ENCODE measurements at regions not wholly inside any gene's neighbourhood (a gene's known extent, or its start where the extent isn't known, plus 50 kb on each side); places are given as distances from the start of the nearest gene placed in this dataset.

- H3K4me3 ChIP-seq (ENCODE audit: low read depth in 1 of 2, low read length in 1 of 2): no peak overlapping the region
- TF ChIP-seq CTCF (IDR thresholded peaks at IDR 0.05): no peak
- H3K27me3 ChIP-seq: peaks cover 10% of the 10 kb centered on the region
- no peaks in the 10 kb centered on the region for H3K36me3 ChIP-seq
- no peaks in the 10 kb centered on the region for H3K9me3 ChIP-seq
- no peaks in the 10 kb centered on the region for H3K4me1 ChIP-seq (ENCODE audit: control insufficient read depth in 1 of 2, insufficient read depth in 1 of 2, low read depth in 1 of 2, low read length in 1 of 2)
- H3K27ac ChIP-seq: no peak overlapping the region
These were observed 201.7 kb upstream of the HS6ST1 start for GRCh38 chr2:128520340-128520739.

- Histone ChIP-seq H3K4me3 (ENCODE audit: low read depth in 1 of 2, low read length in 1 of 2) (no peak overlapping the region), H3K36me3 (no peaks in the 10 kb centered on the region), H3K9me3 (no peaks in the 10 kb centered on the region), H3K4me1 (ENCODE audit: control insufficient read depth in 1 of 2, insufficient read depth in 1 of 2, low read depth in 1 of 2, low read length in 1 of 2) (no peaks in the 10 kb centered on the region), H3K27ac (no peak overlapping the region), H3K27me3 (peaks cover 10% of the 10 kb centered on the region)
- TF ChIP-seq CTCF (IDR thresholded peaks at IDR 0.05): no peak
These were observed 202.1 kb upstream of the HS6ST1 start for GRCh38 chr2:128520791-128521190.

GRCh38 chr2:128521482-128521881, 202.8 kb upstream of the HS6ST1 start:
- no peak for TF ChIP-seq CTCF (IDR thresholded peaks at IDR 0.05)
- Histone ChIP-seq H3K27me3 (peaks cover 10% of the 10 kb centered on the region), H3K36me3 (no peaks in the 10 kb centered on the region), H3K4me3 (ENCODE audit: low read depth in 1 of 2, low read length in 1 of 2) (no peak overlapping the region), H3K9me3 (no peaks in the 10 kb centered on the region), H3K4me1 (ENCODE audit: control insufficient read depth in 1 of 2, insufficient read depth in 1 of 2, low read depth in 1 of 2, low read length in 1 of 2) (no peaks in the 10 kb centered on the region), H3K27ac (no peak overlapping the region)

GRCh38 chr2:128522829-128523228, 204.2 kb upstream of the HS6ST1 start:
- H3K9me3 ChIP-seq: no peaks in the 10 kb centered on the region
- no peak for TF ChIP-seq CTCF (IDR thresholded peaks at IDR 0.05)

GRCh38 chr2:128523457-128523856, 204.8 kb upstream of the HS6ST1 start:
- Histone ChIP-seq H3K9me3 (no peaks in the 10 kb centered on the region), H3K36me3 (no peaks in the 10 kb centered on the region), H3K27ac (no peak overlapping the region), H3K4me1 (ENCODE audit: control insufficient read depth in 1 of 2, insufficient read depth in 1 of 2, low read depth in 1 of 2, low read length in 1 of 2) (no peaks in the 10 kb centered on the region), H3K4me3 (ENCODE audit: low read depth in 1 of 2, low read length in 1 of 2) (no peak overlapping the region), H3K27me3 (peaks cover 10% of the 10 kb centered on the region)
- TF ChIP-seq CTCF (IDR thresholded peaks at IDR 0.05): no peak

More at GRCh38 chr2:128522829-128523228, 204.2 kb upstream of the HS6ST1 start:
- Histone ChIP-seq H3K27ac (no peak overlapping the region), H3K36me3 (no peaks in the 10 kb centered on the region), H3K4me3 (ENCODE audit: low read depth in 1 of 2, low read length in 1 of 2) (no peak overlapping the region), H3K27me3 (peaks cover 10% of the 10 kb centered on the region), H3K4me1 (ENCODE audit: control insufficient read depth in 1 of 2, insufficient read depth in 1 of 2, low read depth in 1 of 2, low read length in 1 of 2) (no peaks in the 10 kb centered on the region)

- Histone ChIP-seq H3K4me3 (ENCODE audit: low read depth in 1 of 2, low read length in 1 of 2) (no peak overlapping the region), H3K27me3 (peaks cover 10% of the 10 kb centered on the region), H3K27ac (no peak overlapping the region), H3K9me3 (no peaks in the 10 kb centered on the region), H3K4me1 (ENCODE audit: control insufficient read depth in 1 of 2, insufficient read depth in 1 of 2, low read depth in 1 of 2, low read length in 1 of 2) (no peaks in the 10 kb centered on the region), H3K36me3 (no peaks in the 10 kb centered on the region)
- no peak for TF ChIP-seq CTCF (IDR thresholded peaks at IDR 0.05)
These were observed 205.5 kb upstream of the HS6ST1 start for GRCh38 chr2:128524183-128524582.
